ENCODE measurements at regions not wholly inside any gene's neighbourhood (a gene's known extent, or its start where the extent isn't known, plus 50 kb on each side); places are given as distances from the start of the nearest gene placed in this dataset.

DNA sequence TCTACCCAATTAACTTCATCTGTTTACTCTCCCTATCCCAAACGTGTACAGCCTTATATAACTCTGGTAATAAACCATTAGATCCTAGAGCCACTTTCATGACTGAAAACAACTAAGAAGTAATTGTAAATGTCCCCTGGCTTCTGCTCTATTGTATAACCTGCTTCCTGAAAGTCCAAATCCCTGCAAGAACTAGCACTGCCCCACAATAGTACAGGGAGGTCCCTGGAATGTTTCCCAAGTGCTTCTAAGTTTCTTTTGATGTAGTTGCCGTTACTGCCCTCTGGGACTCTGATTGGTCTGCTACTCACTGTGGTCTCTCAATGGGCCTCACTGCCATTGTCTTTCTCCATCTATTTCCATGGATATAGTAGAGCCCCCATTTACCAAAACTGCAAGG, 764.0 kb upstream of the GHITM start:
- TF ChIP-seq, protein P1, sequence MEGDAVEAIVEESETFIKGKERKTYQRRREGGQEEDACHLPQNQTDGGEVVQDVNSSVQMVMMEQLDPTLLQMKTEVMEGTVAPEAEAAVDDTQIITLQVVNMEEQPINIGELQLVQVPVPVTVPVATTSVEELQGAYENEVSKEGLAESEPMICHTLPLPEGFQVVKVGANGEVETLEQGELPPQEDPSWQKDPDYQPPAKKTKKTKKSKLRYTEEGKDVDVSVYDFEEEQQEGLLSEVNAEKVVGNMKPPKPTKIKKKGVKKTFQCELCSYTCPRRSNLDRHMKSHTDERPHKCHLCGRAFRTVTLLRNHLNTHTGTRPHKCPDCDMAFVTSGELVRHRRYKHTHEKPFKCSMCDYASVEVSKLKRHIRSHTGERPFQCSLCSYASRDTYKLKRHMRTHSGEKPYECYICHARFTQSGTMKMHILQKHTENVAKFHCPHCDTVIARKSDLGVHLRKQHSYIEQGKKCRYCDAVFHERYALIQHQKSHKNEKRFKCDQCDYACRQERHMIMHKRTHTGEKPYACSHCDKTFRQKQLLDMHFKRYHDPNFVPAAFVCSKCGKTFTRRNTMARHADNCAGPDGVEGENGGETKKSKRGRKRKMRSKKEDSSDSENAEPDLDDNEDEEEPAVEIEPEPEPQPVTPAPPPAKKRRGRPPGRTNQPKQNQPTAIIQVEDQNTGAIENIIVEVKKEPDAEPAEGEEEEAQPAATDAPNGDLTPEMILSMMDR (conservative IDR thresholded peaks at IDR 0.05; ENCODE audit: low read depth, low read length), result no peak
- Histone ChIP-seq H3K27me3 (ENCODE audit: insufficient read depth, low read depth) (no peaks in the 10 kb centered on the region), H3K9ac (no peak overlapping the region), H3K79me2 (ENCODE audit: insufficient read depth, low read depth) (no peaks in the 10 kb centered on the region), H3K4me1 (ENCODE audit: low read depth, poor library complexity, severe bottlenecking) (no peaks in the 10 kb centered on the region), H2AFZ (ENCODE audit: low read depth) (no peak overlapping the region), H3K4me2 (no peak overlapping the region), H4K20me1 (ENCODE audit: insufficient read depth) (no peaks in the 10 kb centered on the region), H3K27ac (no peak overlapping the region), H3K4me3 (IDR thresholded peaks at IDR 0.05; ENCODE audit: insufficient read depth, low read depth, low read length) (no peak overlapping the region), H3K36me3 (ENCODE audit: insufficient read depth) (no peaks in the 10 kb centered on the region)

DNA sequence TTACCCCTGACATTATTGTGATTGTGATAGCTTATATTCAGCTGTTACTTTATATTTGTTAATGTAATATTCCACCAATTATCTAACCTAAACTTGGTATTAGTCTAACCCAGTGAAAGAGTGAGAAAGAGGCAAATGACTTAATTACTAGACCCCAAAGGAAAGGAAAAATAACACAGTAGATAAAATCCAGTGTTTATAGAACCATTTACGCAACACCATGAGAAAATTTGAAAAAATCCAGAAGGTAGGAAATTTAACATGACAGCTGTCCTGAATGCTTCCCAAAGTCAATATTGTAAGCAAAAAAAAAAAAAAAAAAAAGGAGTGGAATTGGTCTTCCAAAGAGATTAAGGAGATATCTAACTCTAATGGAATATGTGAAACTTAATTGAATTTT, 741.5 kb upstream of the GHITM start:
- Histone ChIP-seq H4K20me1 (ENCODE audit: insufficient read depth) (no peaks in the 10 kb centered on the region), H3K4me2 (no peak overlapping the region), H2AFZ (ENCODE audit: low read depth) (no peak overlapping the region), H3K4me3 (IDR thresholded peaks at IDR 0.05; ENCODE audit: insufficient read depth, low read depth, low read length) (no peak overlapping the region), H3K4me1 (ENCODE audit: low read depth, poor library complexity, severe bottlenecking) (no peaks in the 10 kb centered on the region), H3K36me3 (ENCODE audit: insufficient read depth) (no peaks in the 10 kb centered on the region), H3K27ac (no peak overlapping the region), H3K27me3 (ENCODE audit: insufficient read depth, low read depth) (no peaks in the 10 kb centered on the region), H3K79me2 (ENCODE audit: insufficient read depth, low read depth) (no peaks in the 10 kb centered on the region), H3K9ac (no peak overlapping the region)
- TF ChIP-seq, protein P1 (conservative IDR thresholded peaks at IDR 0.05; ENCODE audit: low read depth, low read length), result no peak

DNA sequence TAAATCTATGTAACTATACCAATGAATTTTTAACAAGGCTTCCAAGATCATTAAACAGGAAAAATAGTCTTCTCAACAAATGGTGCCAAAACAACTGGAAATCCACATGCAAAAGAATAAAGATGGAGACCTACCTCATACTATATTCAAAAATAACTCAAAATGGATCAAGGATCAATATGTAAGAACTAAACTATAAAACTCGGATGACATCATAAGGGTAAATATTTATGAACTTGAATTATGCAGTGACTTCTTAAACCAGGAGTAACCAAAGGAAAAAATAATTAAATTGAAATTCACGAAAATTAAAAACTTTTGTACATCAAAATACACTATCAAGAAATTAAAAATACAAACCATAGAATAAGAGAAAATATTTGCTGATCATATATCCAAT, 728.7 kb upstream of the GHITM start:
- no peaks in the 10 kb centered on the region for H3K27me3 ChIP-seq (ENCODE audit: insufficient read depth, low read depth)
- no peaks in the 10 kb centered on the region for H4K20me1 ChIP-seq (ENCODE audit: insufficient read depth)
- H3K4me1 ChIP-seq (ENCODE audit: low read depth, poor library complexity, severe bottlenecking), result no peaks in the 10 kb centered on the region
- no peak overlapping the region for H3K9ac ChIP-seq
- H3K4me3 ChIP-seq (IDR thresholded peaks at IDR 0.05; ENCODE audit: insufficient read depth, low read depth, low read length), result no peak overlapping the region
- H3K4me2 ChIP-seq, result no peak overlapping the region
- no peak overlapping the region for H2AFZ ChIP-seq (ENCODE audit: low read depth)
- TF ChIP-seq, protein P1 (conservative IDR thresholded peaks at IDR 0.05; ENCODE audit: low read depth, low read length), result no peak
- H3K79me2 ChIP-seq (ENCODE audit: insufficient read depth, low read depth), result no peaks in the 10 kb centered on the region
- no peaks in the 10 kb centered on the region for H3K36me3 ChIP-seq (ENCODE audit: insufficient read depth)
- no peak overlapping the region for H3K27ac ChIP-seq

DNA sequence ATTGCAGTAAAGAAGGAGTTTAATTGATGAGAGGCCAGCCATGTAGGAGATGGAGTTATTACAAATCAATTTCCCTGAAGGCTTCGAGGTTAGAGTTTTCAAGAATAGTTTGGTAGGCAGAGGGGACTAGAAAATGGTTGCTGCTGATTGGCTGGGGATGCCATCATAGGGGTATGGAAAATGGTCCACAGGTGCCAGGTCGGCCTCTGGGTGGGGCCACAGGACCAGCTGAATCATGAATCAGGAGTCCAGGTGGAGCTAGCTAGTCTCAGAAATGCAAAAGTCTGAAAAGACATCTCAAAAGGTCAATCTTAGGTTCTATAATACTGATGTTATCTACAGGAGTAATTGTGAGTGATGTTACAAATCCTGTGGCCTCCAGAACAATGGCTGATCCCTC, 714.0 kb upstream of the GHITM start:
- no peak overlapping the region for H3K4me3 ChIP-seq (IDR thresholded peaks at IDR 0.05; ENCODE audit: insufficient read depth, low read depth, low read length)
- TF ChIP-seq, protein P1 (conservative IDR thresholded peaks at IDR 0.05; ENCODE audit: low read depth, low read length), result no peak

More for the DNA sequence above, 714.0 kb upstream of the GHITM start:
- H3K4me1 ChIP-seq (ENCODE audit: low read depth, poor library complexity, severe bottlenecking), result no peaks in the 10 kb centered on the region
- H3K79me2 ChIP-seq (ENCODE audit: insufficient read depth, low read depth), result no peaks in the 10 kb centered on the region
- H3K36me3 ChIP-seq (ENCODE audit: insufficient read depth), result no peaks in the 10 kb centered on the region
- H2AFZ ChIP-seq (ENCODE audit: low read depth), result no peak overlapping the region
- H3K9ac ChIP-seq, result no peak overlapping the region
- H3K4me2 ChIP-seq, result no peak overlapping the region
- H3K27me3 ChIP-seq (ENCODE audit: insufficient read depth, low read depth), result no peaks in the 10 kb centered on the region
- H4K20me1 ChIP-seq (ENCODE audit: insufficient read depth), result no peaks in the 10 kb centered on the region
- H3K27ac ChIP-seq, result no peak overlapping the region

Data from KMS-11 (cell line).